ENCODE measurements at regions not wholly inside any gene's neighbourhood (a gene's known extent, or its start where the extent isn't known, plus 50 kb on each side); places are given as distances from the start of the nearest gene placed in this dataset.

- Mint-ChIP-seq H3K4me3 (no peak overlapping the region), H3K4me1 (ENCODE audit: low read depth) (no peaks in the 10 kb centered on the region), H3K9me3 (peaks cover 8% of the 10 kb centered on the region), H3K27ac (no peak overlapping the region), H3K36me3 (ENCODE audit: low read depth) (peaks cover 1% of the 10 kb centered on the region), H3K27me3 (ENCODE audit: low read depth) (no peaks in the 10 kb centered on the region)
- CTCF ChIA-PET, result no interaction called here
- intact Hi-C loops (cut with micrococcal nuclease), result no loop called here
- DNase-seq, result no peak
These were observed 347.2 kb upstream of the DCN start for GRCh38 chr12:91529829-91530228.

- H3K27me3 Mint-ChIP-seq (ENCODE audit: low read depth), result no peaks in the 10 kb centered on the region
- no peak overlapping the region for H3K27ac Mint-ChIP-seq
- peaks cover 1% of the 10 kb centered on the region for H3K9me3 Mint-ChIP-seq
- no peaks in the 10 kb centered on the region for H3K4me1 Mint-ChIP-seq (ENCODE audit: low read depth)
- DNase-seq, result no peak
- CTCF ChIA-PET, result no interaction called here
- H3K36me3 Mint-ChIP-seq (ENCODE audit: low read depth), result no peaks in the 10 kb centered on the region
- intact Hi-C loops (cut with micrococcal nuclease), result no loop called here
- no peak overlapping the region for H3K4me3 Mint-ChIP-seq
These were observed 341.2 kb upstream of the DCN start for GRCh38 chr12:91523831-91524230.

- Mint-ChIP-seq H3K36me3 (ENCODE audit: low read depth) (no peaks in the 10 kb centered on the region), H3K4me1 (ENCODE audit: low read depth) (peaks cover 2% of the 10 kb centered on the region), H3K27ac (no peak overlapping the region), H3K4me3 (no peak overlapping the region), H3K27me3 (ENCODE audit: low read depth) (no peaks in the 10 kb centered on the region), H3K9me3 (peaks cover 3% of the 10 kb centered on the region)
- no peak for DNase-seq
- intact Hi-C loops (cut with micrococcal nuclease), result no loop called here
- CTCF ChIA-PET, result interaction anchor here (0.6 kb wide), 1 partner anchor 667 kb away, joined by 4 read pairs; no protein-coding TSS in a partner anchor
These were observed 334.1 kb upstream of the DCN start for GRCh38 chr12:91516695-91517047.

GRCh38 chr12:91515944-91516694, 333.5 kb upstream of the DCN start:
- Mint-ChIP-seq H3K4me3 (no peak overlapping the region), H3K36me3 (ENCODE audit: low read depth) (no peaks in the 10 kb centered on the region), H3K27ac (no peak overlapping the region), H3K27me3 (ENCODE audit: low read depth) (no peaks in the 10 kb centered on the region), H3K4me1 (ENCODE audit: low read depth) (peaks cover 2% of the 10 kb centered on the region), H3K9me3 (peaks cover 2% of the 10 kb centered on the region)
- CTCF ChIA-PET, result interaction anchor here (0.6 kb wide), 1 partner anchor 667 kb away, joined by 4 read pairs; no protein-coding TSS in a partner anchor
- intact Hi-C loops (cut with micrococcal nuclease), result no loop called here
- no peak for DNase-seq

- intact Hi-C loops (cut with micrococcal nuclease), result no loop called here
- Mint-ChIP-seq H3K4me1 (ENCODE audit: low read depth) (peaks cover 2% of the 10 kb centered on the region), H3K36me3 (ENCODE audit: low read depth) (no peaks in the 10 kb centered on the region), H3K27ac (no peak overlapping the region), H3K4me3 (no peak overlapping the region), H3K27me3 (ENCODE audit: low read depth) (no peaks in the 10 kb centered on the region), H3K9me3 (peaks cover 2% of the 10 kb centered on the region)
- DNase-seq, result no peak
- CTCF ChIA-PET, result no interaction called here
These were observed 330.7 kb upstream of the DCN start for GRCh38 chr12:91513313-91513712.

GRCh38 chr12:91511795-91512420, 329.3 kb upstream of the DCN start:
- intact Hi-C loops (cut with micrococcal nuclease), result no loop called here
- H3K4me3 Mint-ChIP-seq, result no peak overlapping the region
- peaks cover 2% of the 10 kb centered on the region for H3K4me1 Mint-ChIP-seq (ENCODE audit: low read depth)
- H3K27ac Mint-ChIP-seq, result no peak overlapping the region
- DNase-seq, result no peak
- no peaks in the 10 kb centered on the region for H3K27me3 Mint-ChIP-seq (ENCODE audit: low read depth)
- H3K9me3 Mint-ChIP-seq, result no peaks in the 10 kb centered on the region
- CTCF ChIA-PET, result no interaction called here
- no peaks in the 10 kb centered on the region for H3K36me3 Mint-ChIP-seq (ENCODE audit: low read depth)

- H3K4me3 Mint-ChIP-seq, result no peak overlapping the region
- CTCF ChIA-PET, result interaction anchor here (1.1 kb wide), 1 partner anchor 23 kb away, joined by 3 read pairs; no protein-coding TSS in a partner anchor
- peaks cover 2% of the 10 kb centered on the region for H3K4me1 Mint-ChIP-seq (ENCODE audit: low read depth)
- intact Hi-C loops (cut with micrococcal nuclease), result no loop called here
- H3K27ac Mint-ChIP-seq, result no peak overlapping the region
- H3K36me3 Mint-ChIP-seq (ENCODE audit: low read depth), result no peaks in the 10 kb centered on the region
- no peaks in the 10 kb centered on the region for H3K9me3 Mint-ChIP-seq
- DNase-seq, result no peak
- H3K27me3 Mint-ChIP-seq (ENCODE audit: low read depth), result no peaks in the 10 kb centered on the region
These were observed 325.1 kb upstream of the DCN start for GRCh38 chr12:91507754-91508153.

- intact Hi-C loops (cut with micrococcal nuclease), result no loop called here
- CTCF ChIA-PET, result interaction anchor here (1.9 kb wide), 1 partner anchor 124 kb away, joined by 6 read pairs; no protein-coding TSS in a partner anchor
- Mint-ChIP-seq H3K4me1 (ENCODE audit: low read depth) (no peaks in the 10 kb centered on the region), H3K36me3 (ENCODE audit: low read depth) (no peaks in the 10 kb centered on the region), H3K9me3 (no peaks in the 10 kb centered on the region), H3K4me3 (no peak overlapping the region), H3K27ac (no peak overlapping the region), H3K27me3 (ENCODE audit: low read depth) (no peaks in the 10 kb centered on the region)
- DNase-seq, result no peak
These were observed 323.8 kb upstream of the DCN start for GRCh38 chr12:91506452-91506851.

GRCh38 chr12:91505006-91505405, 322.4 kb upstream of the DCN start:
- intact Hi-C loops (cut with micrococcal nuclease), result no loop called here
- no peaks in the 10 kb centered on the region for H3K4me1 Mint-ChIP-seq (ENCODE audit: low read depth)
- no peak overlapping the region for H3K27ac Mint-ChIP-seq
- CTCF ChIA-PET, result interaction anchor here (0.7 kb wide), 1 partner anchor 52 kb away, joined by 4 read pairs; no protein-coding TSS in a partner anchor
- no peaks in the 10 kb centered on the region for H3K9me3 Mint-ChIP-seq
- no peaks in the 10 kb centered on the region for H3K27me3 Mint-ChIP-seq (ENCODE audit: low read depth)
- H3K4me3 Mint-ChIP-seq, result no peak overlapping the region
- no peak for DNase-seq
- no peaks in the 10 kb centered on the region for H3K36me3 Mint-ChIP-seq (ENCODE audit: low read depth)

- intact Hi-C loops (cut with micrococcal nuclease), result no loop called here
- Mint-ChIP-seq H3K9me3 (no peaks in the 10 kb centered on the region), H3K4me1 (ENCODE audit: low read depth) (no peaks in the 10 kb centered on the region), H3K27me3 (ENCODE audit: low read depth) (no peaks in the 10 kb centered on the region), H3K36me3 (ENCODE audit: low read depth) (no peaks in the 10 kb centered on the region), H3K27ac (no peak overlapping the region), H3K4me3 (no peak overlapping the region)
- DNase-seq, result no peak
- CTCF ChIA-PET, result no interaction called here
These were observed 319.6 kb upstream of the DCN start for GRCh38 chr12:91502208-91502607.

- Mint-ChIP-seq H3K27ac (no peak overlapping the region), H3K4me1 (ENCODE audit: low read depth) (peaks cover 5% of the 10 kb centered on the region), H3K36me3 (ENCODE audit: low read depth) (no peaks in the 10 kb centered on the region), H3K27me3 (ENCODE audit: low read depth) (no peaks in the 10 kb centered on the region), H3K9me3 (no peaks in the 10 kb centered on the region), H3K4me3 (no peak overlapping the region)
- CTCF ChIA-PET, result interaction anchor here (0.8 to 1.0 kb wide), 2 partner anchors 81 to 135 kb away, joined by 3 to 4 read pairs; no protein-coding TSS in a partner anchor
- intact Hi-C loops (cut with micrococcal nuclease), result no loop called here
- no peak for DNase-seq
These were observed 313.7 kb upstream of the DCN start for GRCh38 chr12:91496337-91496736.

GRCh38 chr12:91493308-91493707, 310.7 kb upstream of the DCN start:
- CTCF ChIA-PET, result no interaction called here
- Mint-ChIP-seq H3K9me3 (no peaks in the 10 kb centered on the region), H3K4me1 (ENCODE audit: low read depth) (peaks cover 5% of the 10 kb centered on the region), H3K27me3 (ENCODE audit: low read depth) (no peaks in the 10 kb centered on the region), H3K4me3 (no peak overlapping the region), H3K27ac (no peak overlapping the region), H3K36me3 (ENCODE audit: low read depth) (no peaks in the 10 kb centered on the region)
- intact Hi-C loops (cut with micrococcal nuclease), result no loop called here
- DNase-seq, result no peak

GRCh38 chr12:91492648-91493047, 310.0 kb upstream of the DCN start:
- H3K9me3 Mint-ChIP-seq, result no peaks in the 10 kb centered on the region
- H3K4me1 Mint-ChIP-seq (ENCODE audit: low read depth), result peaks cover 5% of the 10 kb centered on the region
- intact Hi-C loops (cut with micrococcal nuclease), result no loop called here
- H3K36me3 Mint-ChIP-seq (ENCODE audit: low read depth), result no peaks in the 10 kb centered on the region
- no peak for DNase-seq
- CTCF ChIA-PET, result no interaction called here
- H3K4me3 Mint-ChIP-seq, result no peak overlapping the region
- no peaks in the 10 kb centered on the region for H3K27me3 Mint-ChIP-seq (ENCODE audit: low read depth)
- no peak overlapping the region for H3K27ac Mint-ChIP-seq

Data from activated naive CD4-positive, alpha-beta T cell treated with anti-CD3 and anti-CD28 coated beads for 36 hours (primary cell).